HCT116 (cell line): ENCODE measurements at regions not wholly inside any gene's neighbourhood (a gene's known extent, or its start where the extent isn't known, plus 50 kb on each side); places are given as distances from the start of the nearest gene placed in this dataset.
"Not testable (repeated sequence)": the region's sequence is repeated elsewhere in the genome, so short reads cannot be mapped to it uniquely, and the experiment has no call there.

Experiments used
- ELF1 ChIP-seq: IDR thresholded peaks from 2 replicates; pipeline ENCODE4 v1.6.1; 2012; ENCODE audit warnings: low read depth, borderline replicate concordance
- EZH2phosphoT487 ChIP-seq: fragments of 200-600 bp; IDR thresholded peaks from 2 replicates; pipeline ENCODE4 v1.6.1; 2018; ENCODE audit warnings: antibody characterized with exemption, borderline replicate concordance
- POLR2A ChIP-seq: IDR thresholded peaks from 2 replicates; pipeline ENCODE4 v1.7.0; 2011; ENCODE audit warnings: borderline replicate concordance; ENCODE audit not compliant: insufficient read depth, insufficient read length; ENCODE audit errors: extremely low read depth
- RAD21 ChIP-seq: IDR thresholded peaks from 2 replicates; pipeline ENCODE4 v1.6.1; 2012; ENCODE audit warnings: low read depth, mild to moderate bottlenecking
- SP1 ChIP-seq: IDR thresholded peaks from 2 replicates; pipeline ENCODE4 v1.6.1; 2012; ENCODE audit warnings: low read depth
- SRF ChIP-seq: IDR thresholded peaks from 2 replicates; pipeline ENCODE4 v1.6.1; 2012; ENCODE audit warnings: low read depth
- YY1 ChIP-seq: IDR thresholded peaks from 2 replicates; pipeline ENCODE4 v1.6.1; 2011; ENCODE audit warnings: low read length, low read depth, moderate library complexity, mild to moderate bottlenecking; ENCODE audit not compliant: insufficient replicate concordance; ENCODE audit errors: extremely low read depth
- TF ChIP-seq, protein P1 (sequence below), 3 experiments: fragments of 200-600 bp in 1 of 3; sonication (generic) in 1 of 3; IDR thresholded peaks in 2 of 3; conservative IDR thresholded peaks in 1 of 3; 2 replicates each; pipeline ENCODE4 v1.5.1; 2012 to 2017; ENCODE audit warnings: low read depth in 2 of 3, low read length in 2 of 3, antibody characterized with exemption in 1 of 3, borderline replicate concordance in 1 of 3, control low read depth in 1 of 3, mild to moderate bottlenecking in 1 of 3, mixed read lengths in 1 of 3, mixed run types in 1 of 3, moderate library complexity in 1 of 3; ENCODE audit not compliant: insufficient read depth in 1 of 3
- TF ChIP-seq, protein P2 (sequence below): IDR thresholded peaks from 2 replicates; pipeline ENCODE4 v1.6.1; 2012

- TF ChIP-seq, protein P1, sequence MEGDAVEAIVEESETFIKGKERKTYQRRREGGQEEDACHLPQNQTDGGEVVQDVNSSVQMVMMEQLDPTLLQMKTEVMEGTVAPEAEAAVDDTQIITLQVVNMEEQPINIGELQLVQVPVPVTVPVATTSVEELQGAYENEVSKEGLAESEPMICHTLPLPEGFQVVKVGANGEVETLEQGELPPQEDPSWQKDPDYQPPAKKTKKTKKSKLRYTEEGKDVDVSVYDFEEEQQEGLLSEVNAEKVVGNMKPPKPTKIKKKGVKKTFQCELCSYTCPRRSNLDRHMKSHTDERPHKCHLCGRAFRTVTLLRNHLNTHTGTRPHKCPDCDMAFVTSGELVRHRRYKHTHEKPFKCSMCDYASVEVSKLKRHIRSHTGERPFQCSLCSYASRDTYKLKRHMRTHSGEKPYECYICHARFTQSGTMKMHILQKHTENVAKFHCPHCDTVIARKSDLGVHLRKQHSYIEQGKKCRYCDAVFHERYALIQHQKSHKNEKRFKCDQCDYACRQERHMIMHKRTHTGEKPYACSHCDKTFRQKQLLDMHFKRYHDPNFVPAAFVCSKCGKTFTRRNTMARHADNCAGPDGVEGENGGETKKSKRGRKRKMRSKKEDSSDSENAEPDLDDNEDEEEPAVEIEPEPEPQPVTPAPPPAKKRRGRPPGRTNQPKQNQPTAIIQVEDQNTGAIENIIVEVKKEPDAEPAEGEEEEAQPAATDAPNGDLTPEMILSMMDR (IDR thresholded peaks at IDR 0.05 in 2 of 3, conservative IDR thresholded peaks at IDR 0.05 in 1 of 3; ENCODE audit: borderline replicate concordance in 1 of 3, insufficient read depth in 1 of 3, low read depth in 2 of 3, low read length in 2 of 3) = peak; percentile 52 to 65 (median 61)
- not testable (repeated sequence) for TF ChIP-seq YY1, EZH2phosphoT487, SRF, POLR2A, ELF1, SP1
- TF ChIP-seq, protein P2, sequence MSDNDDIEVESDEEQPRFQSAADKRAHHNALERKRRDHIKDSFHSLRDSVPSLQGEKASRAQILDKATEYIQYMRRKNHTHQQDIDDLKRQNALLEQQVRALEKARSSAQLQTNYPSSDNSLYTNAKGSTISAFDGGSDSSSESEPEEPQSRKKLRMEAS = peak; percentile 54
- TF ChIP-seq RAD21 = peak; percentile 49
Observed at GRCh38 chr2:131801745-131802350, 274.2 kb downstream of the CCDC74A start.
